Erythroblast (primary cell): ENCODE measurements at regions not wholly inside any gene's neighbourhood (a gene's known extent, or its start where the extent isn't known, plus 50 kb on each side); places are given as distances from the start of the nearest gene placed in this dataset.

Experiments
- GATA1 ChIP-seq: IDR thresholded peaks from 2 replicates; pipeline ENCODE4 v1.6.1; 2011; ENCODE audit warnings: low read depth, mild to moderate bottlenecking, control low read depth, low read length, moderate library complexity
- POLR2A ChIP-seq: IDR thresholded peaks from 2 replicates; pipeline ENCODE4 v1.6.1; 2011; ENCODE audit warnings: mild to moderate bottlenecking, low read length

DNA sequence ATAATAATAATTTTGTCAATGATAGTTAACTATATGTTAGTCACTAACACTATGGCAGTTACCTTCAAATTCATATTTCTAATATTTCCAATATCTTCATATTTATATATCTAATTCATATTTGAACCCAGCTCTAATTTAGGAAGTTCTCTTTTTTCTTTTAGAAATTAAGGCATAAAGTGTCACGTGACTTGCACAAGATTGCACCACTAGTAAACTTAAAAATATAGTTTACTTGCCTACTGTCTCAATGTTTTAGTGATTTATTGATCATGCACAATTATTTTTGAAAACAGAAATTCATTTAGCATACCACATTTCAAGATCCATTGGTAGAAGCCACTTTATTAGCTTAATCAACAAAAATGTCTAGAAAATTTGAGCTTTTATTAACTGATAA, 508.7 kb upstream of the ZNF337 start:
- TF ChIP-seq POLR2A = no peak
- no peak for TF ChIP-seq GATA1
